GM18867 (cell line): ENCODE measurements at regions not wholly inside any gene's neighbourhood (a gene's known extent, or its start where the extent isn't known, plus 50 kb on each side); places are given as distances from the start of the nearest gene placed in this dataset.

Experiments used
- ATAC-seq: cut with Tn5 transposase; IDR thresholded peaks from one replicate; pipeline ENCODE4 v1.9.1; 2021; ENCODE audit warnings: mild to moderate bottlenecking, moderate library complexity; ENCODE audit not compliant: unreplicated experiment

DNA sequence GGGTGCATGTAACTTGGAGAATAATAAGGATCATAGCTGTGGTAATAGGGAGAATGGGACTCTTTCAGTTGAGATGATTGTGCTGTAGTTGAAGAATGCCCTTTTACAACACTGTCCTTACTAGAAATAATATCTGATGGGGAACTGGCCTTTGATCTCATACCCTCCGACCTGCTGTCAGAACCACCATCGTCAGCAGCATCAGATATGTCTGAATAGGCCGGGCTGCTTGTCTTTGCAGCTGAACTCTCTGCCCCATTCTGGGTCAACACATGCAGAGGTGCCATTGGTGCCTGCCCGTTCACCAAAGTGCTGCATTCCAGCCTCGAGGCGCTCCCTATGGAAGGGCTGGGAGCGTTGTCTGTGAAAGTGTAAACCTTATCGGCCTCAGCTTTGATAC, 99.1 kb downstream of the ZNF608 start:
- no peak for ATAC-seq

DNA sequence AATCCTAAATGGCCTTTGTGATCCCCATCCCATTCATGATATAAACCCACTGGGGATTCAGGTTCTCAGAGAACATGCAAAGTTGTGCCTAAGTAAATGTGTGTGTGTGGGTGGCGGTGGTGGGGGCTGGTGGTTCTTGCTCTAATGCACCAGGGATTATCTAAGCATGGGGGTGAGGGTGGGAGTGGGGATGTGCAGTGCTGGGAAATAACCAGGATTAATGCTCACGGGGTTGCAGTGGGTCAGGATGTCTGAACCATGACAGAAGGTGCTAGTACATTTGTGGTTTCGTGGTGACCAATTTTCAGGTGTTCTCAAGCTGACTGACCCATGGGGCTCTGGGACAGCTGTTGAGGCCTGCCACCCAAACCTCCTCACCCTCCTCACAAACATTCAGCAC, 101.0 kb downstream of the ZNF608 start:
- ATAC-seq = peak; percentile 22

DNA sequence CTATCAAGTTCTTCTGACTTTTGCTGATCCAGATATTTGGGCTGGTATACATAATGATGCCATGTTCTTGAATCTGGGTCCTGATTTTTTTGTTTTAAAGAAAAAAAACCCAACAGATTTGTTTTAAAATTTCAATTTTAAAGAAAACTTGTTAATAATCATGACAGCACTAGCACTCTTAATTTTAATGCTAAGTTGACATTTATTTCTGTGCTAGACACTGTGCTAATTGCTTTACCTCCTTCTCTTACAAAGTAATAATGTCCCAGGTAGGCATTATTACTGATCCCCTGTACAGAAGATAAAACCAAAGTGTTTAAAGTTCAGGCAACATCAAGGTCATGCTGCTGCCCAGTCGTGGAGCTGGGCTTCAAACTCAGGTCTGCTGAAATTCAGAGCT, 101.9 kb downstream of the ZNF608 start:
- ATAC-seq = no peak

GRCh38 chr5:124644138-124644537, 102.3 kb downstream of the ZNF608 start:
- ATAC-seq = no peak

GRCh38 chr5:124643336-124643735, 103.1 kb downstream of the ZNF608 start:
- ATAC-seq = no peak

DNA sequence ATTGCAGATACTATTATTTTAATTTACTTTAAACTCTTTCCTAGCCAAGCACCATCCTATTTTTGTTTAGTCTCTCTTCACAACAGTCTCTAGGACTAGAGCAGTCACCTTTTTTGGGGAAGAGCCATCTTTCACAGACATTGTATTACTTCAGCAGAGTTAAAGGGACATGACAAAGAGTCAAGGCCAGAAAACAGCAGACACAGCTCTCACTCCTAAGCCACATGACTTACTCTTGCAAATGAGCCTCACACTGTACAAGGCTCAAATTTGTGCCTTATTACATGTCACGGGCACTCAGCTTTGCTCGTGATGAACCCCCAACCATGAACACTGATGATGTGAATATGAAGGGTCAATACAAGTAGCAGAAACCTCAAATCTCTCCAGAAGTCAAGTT, 104.3 kb downstream of the ZNF608 start:
- ATAC-seq = no peak

GRCh38 chr5:124641154-124641792, 105.2 kb downstream of the ZNF608 start:
- ATAC-seq = no peak

DNA sequence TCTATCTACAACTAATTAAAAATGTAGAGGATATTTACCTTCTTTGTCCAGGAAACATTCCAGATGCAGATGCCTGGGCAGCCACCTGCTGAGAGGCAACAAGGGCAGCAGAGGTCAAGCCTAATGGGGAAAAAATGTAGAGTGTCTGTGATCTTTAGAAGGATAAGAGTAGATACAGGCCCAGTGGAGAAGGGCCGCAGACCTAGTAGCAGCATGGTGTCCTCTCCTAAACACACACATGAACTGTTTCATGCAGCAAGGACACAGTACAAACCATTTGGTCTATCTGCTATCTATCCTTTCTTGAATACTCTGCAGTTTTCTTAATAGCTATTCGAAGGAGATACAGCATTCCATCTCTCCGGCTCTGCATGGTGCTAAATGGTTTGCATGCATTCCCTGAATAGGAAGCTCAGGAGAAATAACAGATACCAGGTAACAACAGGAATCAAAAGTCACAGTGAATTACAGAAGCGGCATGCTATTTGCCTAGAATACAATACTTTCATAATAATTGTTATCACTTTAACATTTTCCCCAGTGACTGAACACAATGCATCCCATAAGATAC, 107.3 kb downstream of the ZNF608 start:
- no peak for ATAC-seq

- no peak for ATAC-seq
These were observed 109.4 kb downstream of the ZNF608 start for GRCh38 chr5:124637011-124637410.

- no peak for ATAC-seq
These were observed 111.6 kb downstream of the ZNF608 start for GRCh38 chr5:124634741-124635323.

- ATAC-seq = no peak
These were observed 112.2 kb downstream of the ZNF608 start for GRCh38 chr5:124634228-124634739.

DNA sequence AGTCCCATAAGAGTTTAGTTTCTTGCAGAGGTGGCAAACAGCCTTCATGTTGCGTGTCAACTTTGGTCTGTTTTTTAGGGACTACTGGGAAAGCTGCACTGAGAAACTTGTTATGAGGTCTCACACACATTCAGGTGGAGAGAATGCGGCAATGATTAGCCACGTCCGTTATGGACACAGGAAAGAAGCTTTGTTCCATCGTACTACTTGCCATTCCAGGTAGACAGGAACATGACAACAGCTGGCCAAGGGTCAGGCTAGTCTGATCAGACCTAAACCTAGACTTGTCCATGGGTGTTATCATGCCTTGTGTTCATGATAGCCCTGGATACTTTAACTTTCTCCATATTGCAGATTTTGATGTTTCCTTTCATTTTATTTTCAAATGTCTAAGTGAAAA, 113.2 kb downstream of the ZNF608 start:
- ATAC-seq = no peak

DNA sequence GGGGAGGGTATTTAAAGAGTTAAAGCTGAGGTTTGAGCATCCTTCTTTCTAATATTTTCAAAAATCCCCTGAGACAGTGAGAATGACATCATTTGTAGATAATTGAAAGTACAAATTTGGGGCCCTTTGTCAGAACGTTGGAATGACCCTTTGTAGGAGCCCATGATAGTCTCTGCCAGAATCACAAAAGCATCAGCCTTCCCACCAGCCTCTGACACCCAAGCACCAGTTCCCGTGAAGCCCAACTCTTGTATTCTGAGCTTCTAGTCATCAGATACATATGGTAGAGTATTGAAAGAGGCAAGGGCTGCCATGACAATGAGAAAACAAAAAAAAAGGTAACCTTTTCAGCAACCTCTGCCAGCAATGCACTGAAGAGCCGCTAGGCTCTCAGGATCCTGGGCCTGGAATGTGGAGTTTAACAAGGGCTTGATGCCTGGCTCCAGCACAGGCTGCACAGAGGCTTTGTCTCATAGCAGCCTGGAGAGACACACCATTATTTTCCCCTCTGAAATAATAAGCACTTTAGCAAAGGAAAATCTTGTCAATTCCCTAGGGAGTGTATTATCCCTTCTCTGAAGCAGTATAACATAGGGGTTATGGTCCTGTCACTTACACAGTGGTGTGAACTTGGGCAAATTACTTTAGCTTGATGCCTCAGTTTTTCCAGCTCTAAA, 114.4 kb downstream of the ZNF608 start:
- ATAC-seq = peak; percentile 32

- ATAC-seq = peak; percentile 71
These were observed 115.4 kb downstream of the ZNF608 start for GRCh38 chr5:124630767-124631704.

- ATAC-seq = no peak
These were observed 117.5 kb downstream of the ZNF608 start for GRCh38 chr5:124628721-124629596.

GRCh38 chr5:124627815-124628595, 118.4 kb downstream of the ZNF608 start:
- no peak for ATAC-seq

- no peak for ATAC-seq
These were observed 120.4 kb downstream of the ZNF608 start for GRCh38 chr5:124626053-124626452.

DNA sequence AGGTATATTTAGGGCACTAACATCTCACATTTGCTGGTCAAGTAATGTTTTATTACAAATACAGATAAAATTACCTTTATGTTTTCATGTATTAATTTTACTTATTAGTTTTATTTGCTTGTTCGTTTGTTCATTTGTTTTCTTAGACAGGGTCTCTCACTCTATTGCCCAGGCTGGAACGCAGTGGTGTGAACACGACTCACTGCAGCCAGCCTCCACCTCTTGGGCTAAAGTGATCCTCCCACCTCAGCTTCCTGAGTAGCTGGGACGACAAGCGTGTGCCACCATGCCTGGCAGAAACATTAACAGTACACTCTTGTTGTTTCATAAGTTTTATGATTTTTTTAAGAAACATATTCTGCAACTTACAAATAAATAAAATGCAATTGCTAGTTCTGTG, 123.2 kb downstream of the ZNF608 start:
- ATAC-seq = no peak

DNA sequence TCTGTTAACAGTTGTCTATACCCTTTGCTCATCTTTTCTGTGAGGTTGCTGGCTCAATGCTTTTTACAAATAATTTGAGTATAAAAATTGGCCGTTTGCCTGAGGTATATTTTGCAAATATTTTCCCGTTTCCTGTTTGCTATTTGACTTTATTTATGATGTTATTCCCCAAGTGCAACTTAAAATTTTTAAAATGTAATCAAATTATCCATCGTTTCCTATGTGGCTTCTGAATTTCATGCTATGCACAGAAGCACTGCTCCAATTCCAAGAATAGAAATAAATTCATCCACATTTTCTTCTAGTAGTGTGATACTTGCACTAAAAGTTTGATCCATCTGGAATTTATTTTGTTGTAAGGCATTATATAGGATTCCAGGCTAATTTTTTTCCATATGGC, 123.6 kb downstream of the ZNF608 start:
- ATAC-seq = no peak
